B cell (primary cell): ENCODE measurements at regions not wholly inside any gene's neighbourhood (a gene's known extent, or its start where the extent isn't known, plus 50 kb on each side); places are given as distances from the start of the nearest gene placed in this dataset.

Experiments used
- ATAC-seq: fragments of 200-7000 bp; cut with Tn5 transposase; one replicate; pipeline ENCODE4 v1.10.0; 2021; ENCODE audit warnings: low read depth, mild to moderate bottlenecking, moderate number of reproducible peaks, moderate library complexity
- CTCF ChIA-PET: fragments of 350-600 bp; sonication (Branson Sonifier 250); formaldehyde crosslinking; loops from one replicate; lab custom pipeline; 2021; ENCODE audit warnings: antibody characterized with exemption, inconsistent platforms; lab: Charles Lee
- POLR2A ChIA-PET: fragments of 350-600 bp; sonication (Branson Sonifier 250); formaldehyde crosslinking; loops from one replicate; lab custom pipeline; 2021; ENCODE audit warnings: antibody characterized with exemption; lab: Charles Lee
- DNase-seq: peaks from one replicate; pipeline ENCODE4 v3.0.0; 2013
- H2AFZ ChIP-seq: 2 replicates; pipeline ENCODE4 v1.6.1; 2012; ENCODE audit warnings: mild to moderate bottlenecking, low read depth, low read length; ENCODE audit not compliant: insufficient read depth, poor library complexity, severe bottlenecking
- H3K27ac ChIP-seq, 2 donors: 1 replicate in 1 of 2; 2 replicates in 1 of 2; pipeline ENCODE4 v1.5.1; 2012 to 2013; ENCODE audit warnings: low read length in 2 of 2, mild to moderate bottlenecking in 2 of 2, moderate library complexity in 1 of 2
- H3K27me3 ChIP-seq, 4 experiments: fragments of 200-600 bp in 1 of 4; sonication (generic) in 1 of 4; replicated peaks in 1 of 4; 1 replicate in 2 of 4; 2 replicates in 2 of 4; pipeline versions ENCODE4 v1.6.1 to v1.7.0; 2013 to 2016; ENCODE audit warnings: low read length in 3 of 4, mild to moderate bottlenecking in 2 of 4, mixed read lengths in 1 of 4, moderate library complexity in 1 of 4; ENCODE audit not compliant: insufficient read depth in 4 of 4, control insufficient read depth in 3 of 4; ENCODE audit errors: control extremely low read depth in 1 of 4
- H3K36me3 ChIP-seq, 2 experiments: replicated peaks in 1 of 2; 1 replicate in 1 of 2; 2 replicates in 1 of 2; pipeline versions ENCODE4 v1.6.1 to v1.7.1; 2013; ENCODE audit warnings: low read length in 1 of 2; ENCODE audit not compliant: insufficient read depth in 2 of 2, control insufficient read depth in 1 of 2; ENCODE audit errors: control extremely low read depth in 1 of 2, extremely low read depth in 1 of 2
- H3K4me1 ChIP-seq, 2 donors: fragments of 200-600 bp in 1 of 2; sonication (generic) in 1 of 2; 1 replicate in 1 of 2; 2 replicates in 1 of 2; pipeline versions ENCODE4 v1.5.1 to v1.6.1; 2013 to 2017; ENCODE audit warnings: low read length in 2 of 2; ENCODE audit not compliant: control insufficient read depth in 2 of 2, insufficient read depth in 2 of 2
- H3K4me2 ChIP-seq: replicated peaks from 2 replicates; pipeline ENCODE3; 2012; ENCODE audit warnings: mild to moderate bottlenecking, low read depth, low read length; ENCODE audit not compliant: poor library complexity, severe bottlenecking
- H3K4me3 ChIP-seq, 5 experiments: fragments of 200-600 bp in 1 of 5; sonication (generic) in 1 of 5; 1 replicate in 3 of 5; 2 replicates in 2 of 5; pipeline versions ENCODE4 v1.5.1 to v1.7.0; 2011 to 2016; ENCODE audit warnings: low read length in 4 of 5, mild to moderate bottlenecking in 4 of 5, low read depth in 2 of 5, control low read depth in 1 of 5, moderate library complexity in 1 of 5; ENCODE audit not compliant: insufficient read depth in 1 of 5; ENCODE audit errors: control extremely low read depth in 1 of 5, extremely low read depth in 1 of 5
- H3K79me2 ChIP-seq: fragments of 200-600 bp; sonication (generic); one replicate; pipeline ENCODE4 v1.6.0; 2016; ENCODE audit warnings: low read length; ENCODE audit not compliant: control insufficient read depth, insufficient read depth
- H3K9ac ChIP-seq: fragments of 200-600 bp; sonication (generic); 2 replicates; pipeline ENCODE4 v1.6.1; 2017; ENCODE audit warnings: mild to moderate bottlenecking, low read length, moderate library complexity
- H3K9me3 ChIP-seq, 3 donors: one replicate each; pipeline versions ENCODE4 v1.6.1 to v1.7.1; 2013; ENCODE audit warnings: low read length in 2 of 3; ENCODE audit not compliant: control insufficient read depth in 2 of 3, insufficient read depth in 1 of 3; ENCODE audit errors: control extremely low read depth in 1 of 3
- H4K20me1 ChIP-seq: 2 replicates; pipeline ENCODE4 v1.6.0; 2012; ENCODE audit warnings: mild to moderate bottlenecking, low read length; ENCODE audit not compliant: insufficient read depth, control insufficient read depth, poor library complexity, severe bottlenecking
- H3K27ac Mint-ChIP-seq: one replicate; pipeline ENCODE4 v1.8.0; 2021; ENCODE audit warnings: mixed read lengths
- H3K27me3 Mint-ChIP-seq: one replicate; pipeline ENCODE4 v1.8.0; 2021; ENCODE audit warnings: mixed read lengths
- H3K4me1 Mint-ChIP-seq: one replicate; pipeline ENCODE4 v1.8.0; 2021; ENCODE audit warnings: mixed read lengths
- H3K4me3 Mint-ChIP-seq: one replicate; pipeline ENCODE4 v1.8.0; 2021; ENCODE audit warnings: mixed read lengths
- H3K9me3 Mint-ChIP-seq: one replicate; pipeline ENCODE4 v1.8.0; 2022; ENCODE audit warnings: mixed read lengths; ENCODE audit not compliant: insufficient read depth
- CTCF ChIP-seq: fragments of 200-600 bp; IDR thresholded peaks from one replicate; pipeline ENCODE4 v1.8.0; 2022; ENCODE audit warnings: antibody characterized with exemption, mild to moderate bottlenecking
- EZH2 ChIP-seq: IDR thresholded peaks from 2 replicates; pipeline ENCODE4 v1.6.1; 2012; ENCODE audit warnings: borderline replicate concordance, low read depth, mild to moderate bottlenecking, moderate library complexity, low read length; ENCODE audit not compliant: insufficient read depth, poor library complexity, severe bottlenecking
- WGBS: methylation state at CpG from one replicate; pipeline ENCODE4 v1.1.5; 2013; ENCODE audit warnings: missing lambda C conversion rate; ENCODE audit not compliant: insufficient coverage; 5-methylcytosine and 5-hydroxymethylcytosine counted together
- intact Hi-C: fragments of 100-400 bp; cut with micrococcal nuclease; formaldehyde crosslinking; loops from one replicate; pipeline ENCODE4 v1.10.0; 2022

- Mint-ChIP-seq H3K27me3 (peaks cover 30% of the 10 kb centered on the region), H3K4me3 (no peak overlapping the region), H3K4me1 (no peaks in the 10 kb centered on the region), H3K9me3 (no peaks in the 10 kb centered on the region), H3K27ac (no peak overlapping the region)
- Histone ChIP-seq H3K36me3 (no peaks in the 10 kb centered on the region), H3K9ac (no peak overlapping the region), H3K4me1 (no peaks in the 10 kb centered on the region), H3K27ac (no peak overlapping the region), H3K27me3 (peaks cover 0 to 4% (median 0%) of the 10 kb centered on the region in 4 experiments), H3K4me2 (no peak overlapping the region), H3K9me3 (no peaks in the 10 kb centered on the region), H4K20me1 (no peaks in the 10 kb centered on the region), H3K4me3 (no peak overlapping the region), H3K79me2 (no peaks in the 10 kb centered on the region), H2AFZ (no peak overlapping the region)
- WGBS: 88% methylated on average over 6 of the region's 6 CpGs
- DNase-seq (no peak), ATAC-seq (no peak)
- no peak for TF ChIP-seq CTCF
- no peak for TF ChIP-seq EZH2
- ChIA-PET CTCF (no interaction called here), POLR2A (no interaction called here)
- intact Hi-C loops: no loop called here
Observed at GRCh38 chr7:35336444-35336843, 82.5 kb upstream of the TBX20 start.

GRCh38 chr7:35334506-35334905, 80.6 kb upstream of the TBX20 start:
- intact Hi-C loops: no loop called here
- Histone ChIP-seq H3K27ac (no peak overlapping the region), H3K4me3 (no peak overlapping the region), H3K36me3 (no peaks in the 10 kb centered on the region), H4K20me1 (no peaks in the 10 kb centered on the region), H3K9me3 (no peaks in the 10 kb centered on the region), H3K79me2 (no peaks in the 10 kb centered on the region), H3K9ac (no peak overlapping the region), H3K27me3 (peaks cover 0 to 4% (median 0%) of the 10 kb centered on the region in 4 experiments), H2AFZ (no peak overlapping the region), H3K4me2 (no peak overlapping the region), H3K4me1 (no peaks in the 10 kb centered on the region)
- CTCF ChIA-PET: no interaction called here
- H3K27ac Mint-ChIP-seq: no peak overlapping the region
- H3K27me3 Mint-ChIP-seq: peaks cover 36% of the 10 kb centered on the region
- no peak overlapping the region for H3K4me3 Mint-ChIP-seq
- POLR2A ChIA-PET: no interaction called here
- ATAC-seq (no peak), DNase-seq (no peak)
- 100% methylated on average over 1 of the region's 3 CpGs for WGBS
- TF ChIP-seq EZH2: no peak
- TF ChIP-seq CTCF: no peak
- no peaks in the 10 kb centered on the region for H3K9me3 Mint-ChIP-seq
- no peaks in the 10 kb centered on the region for H3K4me1 Mint-ChIP-seq
